Spinal cord (tissue), 9 donors: ENCODE measurements at regions not wholly inside any gene's neighbourhood (a gene's known extent, or its start where the extent isn't known, plus 50 kb on each side); places are given as distances from the start of the nearest gene placed in this dataset.

Experiments
- DNase-seq, 6 donors: peaks; one replicate each; pipeline versions ENCODE4 v3.0.0 to v3.0.0-alpha.2; 2013 to 2015; ENCODE audit warnings: low spot score in 6 of 6, low read depth in 4 of 6
- H3K27ac ChIP-seq: one replicate; pipeline ENCODE4 v1.5.1; 2013; ENCODE audit warnings: low read depth, low read length, control low read depth
- H3K27me3 ChIP-seq: one replicate; pipeline ENCODE4 v1.6.1; 2013; ENCODE audit warnings: low read length; ENCODE audit not compliant: control insufficient read depth, insufficient read depth
- H3K36me3 ChIP-seq: one replicate; pipeline ENCODE4 v1.6.1; 2013; ENCODE audit warnings: low read length; ENCODE audit not compliant: control insufficient read depth, insufficient read depth
- H3K4me1 ChIP-seq: one replicate; pipeline ENCODE4 v1.6.1; 2013; ENCODE audit warnings: low read length; ENCODE audit not compliant: control insufficient read depth, insufficient read depth
- H3K4me3 ChIP-seq: one replicate; pipeline ENCODE4 v1.5.1; 2013; ENCODE audit warnings: low read depth, low read length, control low read depth
- H3K9me3 ChIP-seq: one replicate; pipeline ENCODE4 v1.6.1; 2013; ENCODE audit warnings: low read length; ENCODE audit not compliant: control insufficient read depth, insufficient read depth
- WGBS: methylation state at CpG from one replicate; pipeline ENCODE4 v1.1.5; 2013; ENCODE audit warnings: missing lambda C conversion rate; ENCODE audit not compliant: insufficient coverage; 5-methylcytosine and 5-hydroxymethylcytosine counted together
- donor health status: healthy.

DNA sequence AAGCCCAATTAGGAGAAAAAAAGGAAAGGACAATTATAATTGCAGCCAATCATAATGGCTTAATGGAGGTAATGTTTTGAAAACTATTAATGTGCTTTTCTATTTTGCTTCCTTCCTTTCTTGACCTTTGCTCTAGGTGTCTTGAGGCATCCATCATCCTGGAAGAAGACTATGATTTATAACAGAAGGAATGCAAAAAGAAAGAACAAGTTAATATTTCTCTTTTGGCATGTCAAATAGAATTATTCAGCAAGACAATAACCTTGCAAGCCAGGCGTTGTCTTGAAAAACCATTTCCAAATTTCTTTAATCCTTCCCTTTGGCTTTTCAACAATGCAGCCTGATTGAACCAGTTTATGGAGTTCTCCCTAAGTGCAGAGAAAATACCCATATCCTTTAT, 107.7 kb upstream of the USP24 start:
- Histone ChIP-seq H3K4me3 (no peak overlapping the region), H3K9me3 (no peaks in the 10 kb centered on the region), H3K4me1 (no peaks in the 10 kb centered on the region), H3K36me3 (no peaks in the 10 kb centered on the region), H3K27ac (no peak overlapping the region), H3K27me3 (no peaks in the 10 kb centered on the region)
- DNase-seq: no peak
- 71% methylated on average over 1 of the region's 1 CpG for WGBS

DNA sequence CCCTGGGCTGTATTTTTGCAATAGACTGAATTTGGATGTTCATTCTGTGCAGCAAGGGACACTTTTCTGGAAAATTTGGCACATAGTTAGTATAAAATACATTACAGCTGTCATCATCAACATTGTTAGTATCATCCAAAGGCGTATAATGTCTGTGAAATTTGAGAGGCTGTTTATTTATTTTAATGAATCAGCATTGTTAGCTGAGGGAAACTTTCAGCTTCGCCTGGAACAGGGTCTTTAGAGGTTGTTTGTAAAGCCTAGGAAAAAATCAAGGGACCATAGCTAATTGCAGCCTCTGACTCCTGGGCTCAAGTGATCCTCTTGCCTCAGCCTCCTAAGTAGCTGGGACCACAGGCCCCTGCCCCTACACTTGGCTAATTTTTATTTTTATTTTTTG, 106.8 kb upstream of the USP24 start:
- H3K27me3 ChIP-seq: no peaks in the 10 kb centered on the region
- DNase-seq: peak in 1 of 6 donors; percentile 70
- no peaks in the 10 kb centered on the region for H3K36me3 ChIP-seq
- no peak overlapping the region for H3K4me3 ChIP-seq
- WGBS: no CpG with 5 or more reads among the region's 2 CpGs
- no peaks in the 10 kb centered on the region for H3K9me3 ChIP-seq
- H3K27ac ChIP-seq: no peak overlapping the region
- no peaks in the 10 kb centered on the region for H3K4me1 ChIP-seq

DNA sequence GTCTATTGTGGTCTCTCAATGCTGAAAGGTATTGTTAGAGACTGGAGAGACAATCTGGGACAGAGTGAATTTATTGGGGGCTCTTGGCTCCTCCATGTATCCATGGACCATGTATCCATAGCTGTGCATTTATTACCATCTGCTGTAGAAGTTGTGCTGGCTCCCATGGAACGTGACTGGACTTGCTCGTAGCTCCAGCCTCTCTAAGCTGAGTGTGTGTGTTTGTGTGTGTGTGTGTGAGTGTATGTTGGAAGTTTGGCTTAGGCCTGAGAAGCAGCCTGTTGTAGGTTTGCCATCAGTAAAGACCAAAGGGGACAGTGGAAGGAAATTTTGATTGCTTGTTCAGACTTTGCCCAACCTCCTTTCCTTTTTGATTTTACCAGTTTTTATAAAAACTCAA, 105.7 kb upstream of the USP24 start:
- Histone ChIP-seq H3K4me3 (no peak overlapping the region), H3K36me3 (no peaks in the 10 kb centered on the region), H3K27ac (no peak overlapping the region), H3K27me3 (no peaks in the 10 kb centered on the region), H3K4me1 (no peaks in the 10 kb centered on the region), H3K9me3 (no peaks in the 10 kb centered on the region)
- DNase-seq: no peak
- WGBS: 80% methylated on average over 1 of the region's 2 CpGs

DNA sequence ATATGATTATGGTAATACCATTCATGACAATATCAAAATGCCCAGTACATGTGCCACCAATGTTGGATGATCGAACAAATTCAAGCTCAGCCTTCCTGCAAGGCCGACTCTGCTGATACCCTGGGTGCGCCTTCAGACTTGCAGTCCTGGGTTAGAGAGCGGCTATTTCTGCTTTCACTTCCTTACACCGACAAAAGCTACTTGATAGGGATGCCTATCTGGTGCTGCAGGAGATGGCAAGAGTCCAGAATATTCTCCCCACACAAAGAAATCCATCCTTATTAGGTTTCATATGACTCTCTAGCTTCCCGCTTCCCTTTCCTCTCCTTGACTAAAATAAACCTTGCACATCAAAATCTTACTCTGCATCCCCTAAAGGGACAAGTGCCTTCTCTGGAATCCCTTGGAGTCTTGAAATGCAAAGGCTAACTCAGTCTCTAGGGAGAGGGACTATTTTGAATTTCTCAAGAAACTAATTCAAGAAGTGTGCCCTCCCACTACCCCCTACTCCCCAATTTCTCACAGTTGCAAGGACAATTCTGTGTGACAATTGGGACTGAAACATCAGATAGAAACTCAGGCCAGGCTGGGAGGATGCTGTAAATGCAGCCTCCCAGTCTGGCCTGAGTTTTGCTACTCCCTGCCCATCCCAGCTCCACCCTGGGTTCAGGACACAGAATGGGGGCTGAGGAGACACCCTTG, 103.1 kb upstream of the USP24 start:
- DNase-seq: no peak
- Histone ChIP-seq H3K9me3 (no peaks in the 10 kb centered on the region), H3K27me3 (no peaks in the 10 kb centered on the region), H3K4me3 (no peak overlapping the region), H3K4me1 (no peaks in the 10 kb centered on the region), H3K27ac (no peak overlapping the region), H3K36me3 (no peaks in the 10 kb centered on the region)
- 50% methylated on average over 2 of the region's 6 CpGs for WGBS

DNA sequence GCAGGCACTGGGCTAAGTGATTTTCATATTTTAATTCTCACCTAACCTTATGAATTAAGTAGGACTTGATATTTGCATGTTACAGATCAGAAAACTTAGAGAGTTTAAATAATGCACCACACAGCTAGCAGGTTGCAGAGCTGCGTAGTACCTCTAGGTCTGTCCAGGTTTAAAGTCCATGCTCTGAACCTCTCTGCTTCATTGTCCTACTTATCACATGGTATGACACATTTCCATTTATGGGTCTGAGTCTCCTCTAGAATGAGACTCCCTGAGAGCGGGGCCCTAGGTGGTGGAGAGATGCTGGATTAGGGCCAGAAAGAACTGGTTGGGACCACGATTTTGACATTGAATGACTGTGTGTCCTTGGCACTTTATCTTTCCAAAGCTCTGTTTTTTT, 102.5 kb upstream of the USP24 start:
- H3K27me3 ChIP-seq: no peaks in the 10 kb centered on the region
- H3K4me3 ChIP-seq: no peak overlapping the region
- no peaks in the 10 kb centered on the region for H3K36me3 ChIP-seq
- no peaks in the 10 kb centered on the region for H3K4me1 ChIP-seq
- no peak overlapping the region for H3K27ac ChIP-seq
- no CpG with 5 or more reads among the region's 3 CpGs for WGBS
- no peak for DNase-seq
- H3K9me3 ChIP-seq: no peaks in the 10 kb centered on the region

DNA sequence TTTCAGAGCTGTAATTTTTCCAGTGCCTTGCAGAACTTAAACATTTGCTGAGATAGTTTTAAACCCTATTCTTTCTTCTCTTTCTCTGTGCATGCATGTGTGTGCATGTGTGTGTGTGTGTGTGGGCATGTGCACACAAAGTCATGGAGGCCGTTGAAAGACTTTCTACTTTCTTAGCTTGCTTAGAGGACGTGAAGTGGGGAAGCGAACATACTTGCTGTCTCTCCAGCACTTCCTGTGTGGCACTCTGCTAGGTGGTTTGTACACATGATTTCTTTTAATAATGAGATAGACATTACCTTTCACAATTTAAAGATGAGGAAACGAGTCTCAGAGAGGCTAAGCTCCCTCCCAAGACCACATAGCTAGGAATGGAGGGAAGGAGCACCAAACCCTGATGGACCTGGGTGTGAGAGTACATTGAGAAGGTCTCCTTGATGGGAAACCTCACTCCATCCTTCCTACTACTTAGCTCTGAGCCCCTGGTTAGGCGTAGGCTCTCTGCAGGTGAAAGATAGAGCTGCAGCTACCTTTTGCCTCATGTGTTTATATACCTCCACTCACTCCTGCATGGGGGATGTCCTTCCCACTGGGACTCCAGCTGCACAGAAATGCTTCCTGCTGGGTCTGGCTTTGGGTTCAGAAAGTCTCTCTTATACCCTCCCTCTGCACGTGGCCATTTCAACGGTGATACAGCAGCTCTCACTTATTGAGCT, 101.9 kb upstream of the USP24 start:
- 78% methylated on average over 2 of the region's 7 CpGs for WGBS
- H3K4me3 ChIP-seq: no peak overlapping the region
- H3K9me3 ChIP-seq: no peaks in the 10 kb centered on the region
- H3K27ac ChIP-seq: no peak overlapping the region
- H3K36me3 ChIP-seq: no peaks in the 10 kb centered on the region
- H3K27me3 ChIP-seq: no peaks in the 10 kb centered on the region
- H3K4me1 ChIP-seq: no peaks in the 10 kb centered on the region
- no peak for DNase-seq

DNA sequence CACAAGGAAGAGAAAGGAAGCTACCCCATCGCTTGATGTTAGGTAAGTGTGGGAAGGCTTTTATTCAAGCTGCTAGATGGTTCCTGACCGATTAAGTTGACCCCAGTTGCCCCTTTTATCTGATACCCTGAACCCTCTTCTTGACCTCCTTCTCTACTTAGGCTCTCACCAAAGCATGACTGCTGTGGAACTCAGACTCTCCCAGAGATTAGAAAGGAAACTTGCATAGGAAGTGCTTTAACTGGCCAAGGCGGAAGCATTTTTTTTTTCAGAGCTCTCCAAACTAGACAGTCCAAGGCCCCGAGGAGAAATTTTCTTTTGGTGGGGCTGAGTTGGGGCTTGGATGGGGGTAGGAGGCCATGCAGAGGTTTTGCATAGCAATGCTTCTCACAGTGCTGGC, 101.3 kb upstream of the USP24 start:
- no peak overlapping the region for H3K4me3 ChIP-seq
- no peak overlapping the region for H3K27ac ChIP-seq
- no peaks in the 10 kb centered on the region for H3K9me3 ChIP-seq
- H3K27me3 ChIP-seq: no peaks in the 10 kb centered on the region
- DNase-seq: no peak
- no CpG with 5 or more reads among the region's 4 CpGs for WGBS
- H3K4me1 ChIP-seq: no peaks in the 10 kb centered on the region
- no peaks in the 10 kb centered on the region for H3K36me3 ChIP-seq

DNA sequence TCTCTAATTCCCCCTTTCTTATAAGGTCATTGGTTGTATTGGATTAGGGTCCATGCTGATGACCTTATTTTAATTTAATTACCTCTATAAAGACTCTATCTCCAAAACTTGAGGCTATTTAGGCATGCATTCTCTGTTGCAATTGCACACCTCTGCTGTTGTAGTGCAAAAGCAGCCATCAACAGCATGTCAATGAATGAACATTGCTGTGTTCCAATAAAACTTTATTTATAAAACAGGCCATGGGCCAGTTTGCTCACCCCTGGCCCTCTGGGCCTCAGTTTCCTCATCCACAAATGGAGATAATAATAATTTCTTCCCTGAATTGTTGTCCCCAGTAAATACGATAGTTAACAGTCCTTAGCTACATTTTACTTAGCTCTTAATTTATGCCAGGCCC, 100.4 kb upstream of the USP24 start:
- no peak overlapping the region for H3K27ac ChIP-seq
- no peaks in the 10 kb centered on the region for H3K4me1 ChIP-seq
- H3K36me3 ChIP-seq: no peaks in the 10 kb centered on the region
- H3K9me3 ChIP-seq: no peaks in the 10 kb centered on the region
- no peak overlapping the region for H3K4me3 ChIP-seq
- no peaks in the 10 kb centered on the region for H3K27me3 ChIP-seq
- no CpG with 5 or more reads among the region's 1 CpG for WGBS
- DNase-seq: no peak

DNA sequence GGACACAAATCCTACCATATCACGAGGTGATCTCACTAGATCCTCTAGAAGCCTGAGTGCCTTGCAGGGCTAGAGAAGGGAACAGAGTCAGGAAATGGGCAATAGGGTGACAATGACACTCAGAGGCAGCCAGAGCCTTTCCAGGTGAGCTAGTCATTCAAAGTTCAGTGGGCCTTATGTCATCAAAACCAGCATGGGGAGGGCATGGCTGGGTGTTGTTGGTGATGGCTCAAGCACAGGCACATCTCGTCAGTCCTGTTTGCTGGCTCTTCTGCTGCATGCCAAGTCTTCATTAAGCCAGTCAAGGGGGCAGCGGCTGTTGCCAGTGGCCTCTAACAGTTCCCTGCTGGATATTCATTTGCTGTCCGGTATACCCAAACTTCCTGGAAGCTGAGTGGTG, 99.6 kb upstream of the USP24 start:
- DNase-seq: no peak
- Histone ChIP-seq H3K36me3 (no peaks in the 10 kb centered on the region), H3K4me3 (no peak overlapping the region), H3K27ac (no peak overlapping the region), H3K27me3 (no peaks in the 10 kb centered on the region), H3K9me3 (no peaks in the 10 kb centered on the region), H3K4me1 (no peaks in the 10 kb centered on the region)
- 64% methylated on average over 3 of the region's 4 CpGs for WGBS

DNA sequence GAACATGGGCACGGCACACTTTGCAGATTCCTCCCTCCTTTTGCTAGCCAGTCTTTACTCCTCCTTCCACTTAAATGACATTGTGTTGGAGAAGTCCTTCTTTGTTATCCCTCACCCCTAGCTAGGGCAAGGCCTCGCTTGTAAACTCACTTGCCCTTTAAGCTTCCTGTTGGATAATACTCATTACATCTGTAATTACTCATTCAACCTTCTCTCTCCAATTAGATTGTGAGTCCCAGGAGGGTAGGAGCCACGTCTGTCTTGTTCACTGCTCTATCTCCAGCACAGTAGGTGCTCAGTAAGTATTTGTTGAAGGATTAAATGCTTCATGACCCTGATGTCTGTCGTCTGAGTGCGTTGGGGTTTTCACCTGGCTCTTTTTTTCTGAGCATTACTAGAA, 98.7 kb upstream of the USP24 start:
- H3K9me3 ChIP-seq: no peaks in the 10 kb centered on the region
- DNase-seq: peak in 1 of 6 donors; percentile 29
- 100% methylated on average over 1 of the region's 5 CpGs for WGBS
- no peaks in the 10 kb centered on the region for H3K4me1 ChIP-seq
- no peak overlapping the region for H3K4me3 ChIP-seq
- no peaks in the 10 kb centered on the region for H3K27me3 ChIP-seq
- no peaks in the 10 kb centered on the region for H3K36me3 ChIP-seq
- H3K27ac ChIP-seq: no peak overlapping the region
